ENCODE measurements at regions not wholly inside any gene's neighbourhood (a gene's known extent, or its start where the extent isn't known, plus 50 kb on each side); places are given as distances from the start of the nearest gene placed in this dataset.
A peak's percentile ranks its signal among the peaks of the same experiment; 100 is the strongest.
"Not testable (repeated sequence)": the region's sequence is repeated elsewhere in the genome, so short reads cannot be mapped to it uniquely, and the experiment has no call there.

- DNase-seq = no peak
These were observed 111.5 kb upstream of the ETV3 start for GRCh38 chr1:157249739-157250138.

- DNase-seq = peak; percentile 37 to 72 (median 57)
These were observed 111.1 kb upstream of the ETV3 start for GRCh38 chr1:157249326-157249725.

GRCh38 chr1:157247764-157248049, 109.5 kb upstream of the ETV3 start:
- not testable (repeated sequence) for DNase-seq

- no peak for DNase-seq
These were observed 109.0 kb upstream of the ETV3 start for GRCh38 chr1:157247005-157247763.

- DNase-seq = no peak
These were observed 107.6 kb upstream of the ETV3 start for GRCh38 chr1:157245823-157246222.

GRCh38 chr1:157241185-157241538, 103.0 kb upstream of the ETV3 start:
- no peak for DNase-seq

GRCh38 chr1:157240495-157241184, 102.4 kb upstream of the ETV3 start:
- no peak for DNase-seq

- peak; percentile 13 to 48 (median 42) for DNase-seq
These were observed 101.7 kb upstream of the ETV3 start for GRCh38 chr1:157239936-157240335.

- DNase-seq = no peak
These were observed 100.4 kb upstream of the ETV3 start for GRCh38 chr1:157238585-157238984.

GRCh38 chr1:157237981-157238380, 99.8 kb upstream of the ETV3 start:
- DNase-seq = no peak

- no peak for DNase-seq
These were observed 99.3 kb upstream of the ETV3 start for GRCh38 chr1:157237522-157237921.

GRCh38 chr1:157236072-157236471, 97.9 kb upstream of the ETV3 start:
- DNase-seq = no peak

GRCh38 chr1:157235307-157235706, 97.1 kb upstream of the ETV3 start:
- no peak for DNase-seq

- no peak for DNase-seq
These were observed 96.6 kb upstream of the ETV3 start for GRCh38 chr1:157234705-157235273.

- DNase-seq = no peak
These were observed 94.9 kb upstream of the ETV3 start for GRCh38 chr1:157233131-157233530.

GRCh38 chr1:157231846-157232525, 93.8 kb upstream of the ETV3 start:
- DNase-seq = no peak

GRCh38 chr1:157230500-157230899, 92.3 kb upstream of the ETV3 start:
- DNase-seq = no peak

- DNase-seq = no peak
These were observed 89.5 kb upstream of the ETV3 start for GRCh38 chr1:157227700-157228099.

- no peak for DNase-seq
These were observed 88.5 kb upstream of the ETV3 start for GRCh38 chr1:157226739-157227138.

- no peak for DNase-seq
These were observed 81.4 kb upstream of the ETV3 start for GRCh38 chr1:157219600-157219999.

GRCh38 chr1:157219182-157219581, 81.0 kb upstream of the ETV3 start:
- DNase-seq = no peak

- DNase-seq = no peak
These were observed 80.5 kb upstream of the ETV3 start for GRCh38 chr1:157218671-157219070.

GRCh38 chr1:157217486-157217885, 79.3 kb upstream of the ETV3 start:
- no peak for DNase-seq

- DNase-seq = no peak
These were observed 75.6 kb upstream of the ETV3 start for GRCh38 chr1:157213836-157214235.

Measured in suppressor macrophage treated with lipopolysaccharide for 1 hour (primary cell).